ENCODE measurements at regions not wholly inside any gene's neighbourhood (a gene's known extent, or its start where the extent isn't known, plus 50 kb on each side); places are given as distances from the start of the nearest gene placed in this dataset.

GRCh38 chr18:29549759-29550158 is 1372.8 kb upstream of the CDH2 start:
- no peak for DNase-seq (ENCODE audit: low read depth)
- no peaks in the 10 kb centered on the region for H3K27me3 ChIP-seq (ENCODE audit: control insufficient read depth, insufficient read depth, low read length)
- no peaks in the 10 kb centered on the region for H3K36me3 ChIP-seq (ENCODE audit: control insufficient read depth, insufficient read depth, low read length)
- no peak overlapping the region for H3K4me3 ChIP-seq (ENCODE audit: low read depth, low read length)
- TF ChIP-seq CTCF (IDR thresholded peaks at IDR 0.05; ENCODE audit: insufficient read depth, low read length, poor library complexity, severe bottlenecking): no peak

GRCh38 chr18:29547626-29548025 is 1370.7 kb upstream of the CDH2 start:
- Histone ChIP-seq H3K4me3 (ENCODE audit: low read depth, low read length) (no peak overlapping the region), H3K36me3 (ENCODE audit: control insufficient read depth, insufficient read depth, low read length) (no peaks in the 10 kb centered on the region), H3K27me3 (ENCODE audit: control insufficient read depth, insufficient read depth, low read length) (no peaks in the 10 kb centered on the region)
- no peak for TF ChIP-seq CTCF (IDR thresholded peaks at IDR 0.05; ENCODE audit: insufficient read depth, low read length, poor library complexity, severe bottlenecking)
- no peak for DNase-seq (ENCODE audit: low read depth)

- Histone ChIP-seq H3K27me3 (ENCODE audit: control insufficient read depth, insufficient read depth, low read length) (no peaks in the 10 kb centered on the region), H3K4me3 (ENCODE audit: low read depth, low read length) (no peak overlapping the region), H3K36me3 (ENCODE audit: control insufficient read depth, insufficient read depth, low read length) (no peaks in the 10 kb centered on the region)
- DNase-seq (ENCODE audit: low read depth): no peak
- TF ChIP-seq CTCF (IDR thresholded peaks at IDR 0.05; ENCODE audit: insufficient read depth, low read length, poor library complexity, severe bottlenecking): no peak
These were observed 1363.6 kb upstream of the CDH2 start for GRCh38 chr18:29540548-29540947.

GRCh38 chr18:29531746-29532145 is 1354.8 kb upstream of the CDH2 start:
- Histone ChIP-seq H3K27me3 (ENCODE audit: control insufficient read depth, insufficient read depth, low read length) (no peaks in the 10 kb centered on the region), H3K4me3 (ENCODE audit: low read depth, low read length) (no peak overlapping the region), H3K36me3 (ENCODE audit: control insufficient read depth, insufficient read depth, low read length) (no peaks in the 10 kb centered on the region)
- DNase-seq (ENCODE audit: low read depth): no peak
- TF ChIP-seq CTCF (IDR thresholded peaks at IDR 0.05; ENCODE audit: insufficient read depth, low read length, poor library complexity, severe bottlenecking): no peak

GRCh38 chr18:29523371-29523770 is 1346.4 kb upstream of the CDH2 start:
- Histone ChIP-seq H3K4me3 (ENCODE audit: low read depth, low read length) (no peak overlapping the region), H3K36me3 (ENCODE audit: control insufficient read depth, insufficient read depth, low read length) (no peaks in the 10 kb centered on the region), H3K27me3 (ENCODE audit: control insufficient read depth, insufficient read depth, low read length) (no peaks in the 10 kb centered on the region)
- DNase-seq (ENCODE audit: low read depth): no peak
- no peak for TF ChIP-seq CTCF (IDR thresholded peaks at IDR 0.05; ENCODE audit: insufficient read depth, low read length, poor library complexity, severe bottlenecking)

- H3K36me3 ChIP-seq (ENCODE audit: control insufficient read depth, insufficient read depth, low read length): no peaks in the 10 kb centered on the region
- H3K27me3 ChIP-seq (ENCODE audit: control insufficient read depth, insufficient read depth, low read length): no peaks in the 10 kb centered on the region
- TF ChIP-seq CTCF (IDR thresholded peaks at IDR 0.05; ENCODE audit: insufficient read depth, low read length, poor library complexity, severe bottlenecking): no peak
- no peak for DNase-seq (ENCODE audit: low read depth)
- no peak overlapping the region for H3K4me3 ChIP-seq (ENCODE audit: low read depth, low read length)
These were observed 1335.8 kb upstream of the CDH2 start for GRCh38 chr18:29512761-29513160.
